ENCODE measurements at regions not wholly inside any gene's neighbourhood (a gene's known extent, or its start where the extent isn't known, plus 50 kb on each side); places are given as distances from the start of the nearest gene placed in this dataset.

GRCh38 chr17:31609996-31610910 is 218.8 kb downstream of the RAB11FIP4 start:
- TF ChIP-seq, protein P1, sequence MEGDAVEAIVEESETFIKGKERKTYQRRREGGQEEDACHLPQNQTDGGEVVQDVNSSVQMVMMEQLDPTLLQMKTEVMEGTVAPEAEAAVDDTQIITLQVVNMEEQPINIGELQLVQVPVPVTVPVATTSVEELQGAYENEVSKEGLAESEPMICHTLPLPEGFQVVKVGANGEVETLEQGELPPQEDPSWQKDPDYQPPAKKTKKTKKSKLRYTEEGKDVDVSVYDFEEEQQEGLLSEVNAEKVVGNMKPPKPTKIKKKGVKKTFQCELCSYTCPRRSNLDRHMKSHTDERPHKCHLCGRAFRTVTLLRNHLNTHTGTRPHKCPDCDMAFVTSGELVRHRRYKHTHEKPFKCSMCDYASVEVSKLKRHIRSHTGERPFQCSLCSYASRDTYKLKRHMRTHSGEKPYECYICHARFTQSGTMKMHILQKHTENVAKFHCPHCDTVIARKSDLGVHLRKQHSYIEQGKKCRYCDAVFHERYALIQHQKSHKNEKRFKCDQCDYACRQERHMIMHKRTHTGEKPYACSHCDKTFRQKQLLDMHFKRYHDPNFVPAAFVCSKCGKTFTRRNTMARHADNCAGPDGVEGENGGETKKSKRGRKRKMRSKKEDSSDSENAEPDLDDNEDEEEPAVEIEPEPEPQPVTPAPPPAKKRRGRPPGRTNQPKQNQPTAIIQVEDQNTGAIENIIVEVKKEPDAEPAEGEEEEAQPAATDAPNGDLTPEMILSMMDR (conservative IDR thresholded peaks at IDR 0.05; ENCODE audit: low read length): no peak
- no peak for TF ChIP-seq EZH2phosphoT487 (IDR thresholded peaks at IDR 0.05; ENCODE audit: borderline replicate concordance)

Data from Loucy (cell line).